IMR-90 (cell line): ENCODE measurements at regions not wholly inside any gene's neighbourhood (a gene's known extent, or its start where the extent isn't known, plus 50 kb on each side); places are given as distances from the start of the nearest gene placed in this dataset.

Experiments
- ATAC-seq: fragments of 200-7000 bp; cut with Tn5 transposase; 2 replicates; pipeline ENCODE4 v1.9.1; 2020; ENCODE audit warnings: low read depth, mild to moderate bottlenecking, moderate library complexity
- BruUV-seq: library from RNA; stranded (reverse); fragments of 400-500 nt; replicated peaks from 2 replicates; lab custom pipeline; 2021; lab: Mats Ljungman, UMichigan
- CTCF ChIA-PET: fragments of 300-600 bp; formaldehyde crosslinking; extraction: SDS; loops from one replicate; lab custom pipeline; 2021; ENCODE audit warnings: antibody characterized with exemption; lab: Yijun Ruan, JAX
- POLR2A ChIA-PET: fragments of 300-600 bp; sonication (Branson Sonifier 250); formaldehyde crosslinking; loops from one replicate; lab custom pipeline; 2022; ENCODE audit warnings: antibody characterized with exemption; ENCODE audit not compliant: unreplicated experiment; lab: Charles Lee
- DNase-seq: peaks from one replicate; pipeline ENCODE4 v3.0.0; 2013
- H2AFZ ChIP-seq: replicated peaks from 2 replicates; pipeline ENCODE3; 2013; ENCODE audit warnings: low read length, mild to moderate bottlenecking; ENCODE audit not compliant: poor library complexity
- H2AK5ac ChIP-seq: 2 replicates; pipeline ENCODE4 v1.6.1; 2013; ENCODE audit warnings: low read depth, low read length, inconsistent platforms
- H2AK9ac ChIP-seq: replicated peaks from 2 replicates; pipeline ENCODE3; 2013; ENCODE audit warnings: mild to moderate bottlenecking, low read depth, low read length, moderate library complexity; ENCODE audit not compliant: poor library complexity
- H2BK120ac ChIP-seq: 2 replicates; pipeline ENCODE4 v1.6.1; 2013; ENCODE audit warnings: low read depth, low read length, inconsistent platforms
- H2BK15ac ChIP-seq: 3 replicates; pipeline ENCODE4 v1.6.1; 2013; ENCODE audit warnings: low read depth, low read length, inconsistent platforms
- H2BK20ac ChIP-seq: 2 replicates; pipeline ENCODE4 v1.6.1; 2013; ENCODE audit warnings: low read depth, mild to moderate bottlenecking, inconsistent platforms, low read length, moderate library complexity
- H2BK5ac ChIP-seq: 2 replicates; pipeline ENCODE4 v1.6.1; 2013; ENCODE audit warnings: mild to moderate bottlenecking, low read depth, low read length, inconsistent platforms; ENCODE audit not compliant: poor library complexity, severe bottlenecking
- H3K14ac ChIP-seq: replicated peaks from 2 replicates; pipeline ENCODE4 v1.6.1; 2013; ENCODE audit warnings: low read depth, low read length, inconsistent platforms
- H3K18ac ChIP-seq: 2 replicates; pipeline ENCODE4 v1.6.1; 2013; ENCODE audit warnings: low read depth, low read length, control low read depth
- H3K23ac ChIP-seq: 2 replicates; pipeline ENCODE4 v1.6.1; 2013; ENCODE audit warnings: low read depth, low read length, inconsistent platforms
- H3K27ac ChIP-seq: 2 replicates; pipeline ENCODE4 v1.5.1; 2013; ENCODE audit warnings: mild to moderate bottlenecking, control low read depth, low read length; ENCODE audit not compliant: insufficient read depth
- H3K27me3 ChIP-seq: 2 replicates; pipeline ENCODE4 v1.6.1; 2013; ENCODE audit warnings: low read length; ENCODE audit not compliant: control insufficient read depth, insufficient read depth
- H3K36me3 ChIP-seq: 2 replicates; pipeline ENCODE4 v1.6.1; 2013; ENCODE audit warnings: low read length, mixed read lengths; ENCODE audit not compliant: control insufficient read depth, insufficient read depth
- H3K4ac ChIP-seq: 2 replicates; pipeline ENCODE4 v1.6.1; 2013; ENCODE audit warnings: low read depth, low read length, inconsistent platforms
- H3K4me1 ChIP-seq: 2 replicates; pipeline ENCODE4 v1.6.1; 2013; ENCODE audit warnings: low read length, mixed read lengths; ENCODE audit not compliant: control insufficient read depth, insufficient read depth
- H3K4me2 ChIP-seq: 2 replicates; pipeline ENCODE4 v1.6.1; 2013; ENCODE audit warnings: low read depth, mild to moderate bottlenecking, control low read depth, low read length, moderate library complexity
- H3K4me3 ChIP-seq: 2 replicates; pipeline ENCODE4 v1.5.1; 2013; ENCODE audit warnings: low read depth, mild to moderate bottlenecking, control low read depth, low read length, moderate library complexity; ENCODE audit not compliant: insufficient read depth
- H3K56ac ChIP-seq: 2 replicates; pipeline ENCODE4 v1.6.1; 2013; ENCODE audit warnings: low read length, inconsistent platforms; ENCODE audit not compliant: insufficient read depth; ENCODE audit errors: extremely low read depth
- H3K79me1 ChIP-seq, 2 experiments: 2 replicates each; pipeline ENCODE4 v1.6.1; 2013; ENCODE audit warnings: low read length in 2 of 2, inconsistent platforms in 1 of 2, low read depth in 1 of 2
- H3K9ac ChIP-seq: 2 replicates; pipeline ENCODE4 v1.6.1; 2013; ENCODE audit warnings: low read depth, low read length, control low read depth
- H3K9me1 ChIP-seq: 2 replicates; pipeline ENCODE4 v1.6.1; 2013; ENCODE audit warnings: low read length, inconsistent platforms; ENCODE audit not compliant: insufficient read depth
- H3K9me3 ChIP-seq: 2 replicates; pipeline ENCODE4 v1.6.1; 2013; ENCODE audit warnings: low read length; ENCODE audit not compliant: control insufficient read depth, insufficient read depth
- H4K20me1 ChIP-seq: 2 replicates; pipeline ENCODE4 v1.6.1; 2013; ENCODE audit warnings: low read length, inconsistent platforms; ENCODE audit not compliant: insufficient read depth
- H4K5ac ChIP-seq: 2 replicates; pipeline ENCODE4 v1.6.1; 2013; ENCODE audit warnings: mild to moderate bottlenecking, low read depth, low read length, control low read depth
- H4K8ac ChIP-seq, 2 experiments: 2 replicates each; pipeline ENCODE4 v1.6.1; 2013; ENCODE audit warnings: low read depth in 2 of 2, low read length in 2 of 2, control low read depth in 1 of 2, inconsistent platforms in 1 of 2
- H4K91ac ChIP-seq: 2 replicates; pipeline ENCODE4 v1.6.1; 2013; ENCODE audit warnings: low read depth, low read length, inconsistent platforms; ENCODE audit not compliant: insufficient read depth
- BHLHE40 ChIP-seq: fragments of 150-350 bp; IDR thresholded peaks from 2 replicates; pipeline ENCODE4 v1.6.1; 2016; ENCODE audit warnings: mild to moderate bottlenecking, low read depth, low read length
- RFX5 ChIP-seq: IDR thresholded peaks from 2 replicates; pipeline ENCODE4 v1.8.0; 2012; ENCODE audit warnings: low read depth, mild to moderate bottlenecking, low read length, moderate library complexity
- WGBS, 2 experiments: methylation state at CpG; one replicate each; pipeline versions ENCODE4 v1.1.5 to v1.1.7; 2013; ENCODE audit warnings: missing lambda C conversion rate in 2 of 2; ENCODE audit not compliant: insufficient read length in 1 of 2; ENCODE audit errors: extremely low coverage in 2 of 2; 5-methylcytosine and 5-hydroxymethylcytosine counted together
- dilution Hi-C: fragments of 300-500 bp; cut with HindIII; formaldehyde crosslinking; loops from one replicate; pipeline ENCODE4 v1.14.3; 2018; ENCODE audit warnings: low sequenced_read_pairs; ENCODE audit not compliant: unreplicated experiment
- in situ Hi-C: fragments of 300-500 bp; cut with MboI; formaldehyde crosslinking; loops from 3 replicates; pipeline ENCODE4 v1.14.3; 2019; ENCODE audit warnings: low sequenced_read_pairs, inconsistent platforms, mixed read lengths
- intact Hi-C: fragments of 100-400 bp; cut with micrococcal nuclease; formaldehyde crosslinking; loops from 2 replicates; pipeline ENCODE4 v1.10.0; 2022
- TF ChIP-seq, protein P1 (sequence below): fragments of 150-350 bp; IDR thresholded peaks from 2 replicates; pipeline ENCODE4 v1.6.1; 2016; ENCODE audit warnings: low read depth, mild to moderate bottlenecking, low read length, moderate library complexity, borderline replicate concordance
- TF ChIP-seq, protein P2 (sequence below): conservative IDR thresholded peaks from 2 replicates; pipeline ENCODE4 v1.5.1; 2012; ENCODE audit warnings: mild to moderate bottlenecking, low read depth, low read length, improper control_type of control experiment

DNA sequence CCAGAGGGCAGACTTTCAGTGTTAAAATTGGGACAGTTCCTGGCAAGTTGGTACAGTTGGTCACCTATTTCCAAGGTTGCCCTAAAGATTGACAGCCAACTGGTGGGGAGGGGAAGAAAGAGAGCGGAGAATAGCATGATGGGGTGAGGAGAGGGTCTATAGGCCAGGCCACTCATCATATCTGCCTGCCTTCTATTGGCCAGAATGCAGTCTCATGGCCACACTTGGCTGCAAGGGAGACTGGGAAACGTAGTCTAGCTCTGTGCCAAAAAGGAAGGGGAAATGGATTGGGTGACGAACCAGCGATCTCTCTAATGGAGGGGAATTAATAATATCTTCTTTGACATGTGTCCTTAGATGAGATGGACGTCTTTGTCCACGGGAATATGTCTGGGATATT lies 197.4 kb upstream of the ATP6AP2 start:
- Histone ChIP-seq H3K9me1 (no peaks in the 10 kb centered on the region), H3K4me1 (no peaks in the 10 kb centered on the region), H3K56ac (no peak overlapping the region), H2AK5ac (no peak overlapping the region), H2BK5ac (no peak overlapping the region), H3K23ac (no peak overlapping the region), H4K91ac (no peak overlapping the region), H3K4me3 (no peak overlapping the region), H3K36me3 (no peaks in the 10 kb centered on the region), H2AFZ (no peak overlapping the region), H3K79me1 (no peaks in the 10 kb centered on the region), H3K14ac (no peak overlapping the region), H2BK20ac (no peak overlapping the region), H3K4me2 (no peak overlapping the region), H2BK15ac (no peak overlapping the region), H4K5ac (no peak overlapping the region), H2AK9ac (no peak overlapping the region), H3K9me3 (no peaks in the 10 kb centered on the region; the same call in 1 of the 2 replicates), H4K20me1 (no peaks in the 10 kb centered on the region), H4K8ac (no peak overlapping the region), H3K27ac (no peak overlapping the region), H3K18ac (no peak overlapping the region), H3K9ac (no peak overlapping the region), H2BK120ac (no peak overlapping the region), H3K27me3 (peaks cover 18% of the 10 kb centered on the region), H3K4ac (no peak overlapping the region)
- TF ChIP-seq, protein P1, sequence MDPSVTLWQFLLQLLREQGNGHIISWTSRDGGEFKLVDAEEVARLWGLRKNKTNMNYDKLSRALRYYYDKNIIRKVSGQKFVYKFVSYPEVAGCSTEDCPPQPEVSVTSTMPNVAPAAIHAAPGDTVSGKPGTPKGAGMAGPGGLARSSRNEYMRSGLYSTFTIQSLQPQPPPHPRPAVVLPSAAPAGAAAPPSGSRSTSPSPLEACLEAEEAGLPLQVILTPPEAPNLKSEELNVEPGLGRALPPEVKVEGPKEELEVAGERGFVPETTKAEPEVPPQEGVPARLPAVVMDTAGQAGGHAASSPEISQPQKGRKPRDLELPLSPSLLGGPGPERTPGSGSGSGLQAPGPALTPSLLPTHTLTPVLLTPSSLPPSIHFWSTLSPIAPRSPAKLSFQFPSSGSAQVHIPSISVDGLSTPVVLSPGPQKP: no peak
- TF ChIP-seq BHLHE40: no peak
- TF ChIP-seq, protein P2, sequence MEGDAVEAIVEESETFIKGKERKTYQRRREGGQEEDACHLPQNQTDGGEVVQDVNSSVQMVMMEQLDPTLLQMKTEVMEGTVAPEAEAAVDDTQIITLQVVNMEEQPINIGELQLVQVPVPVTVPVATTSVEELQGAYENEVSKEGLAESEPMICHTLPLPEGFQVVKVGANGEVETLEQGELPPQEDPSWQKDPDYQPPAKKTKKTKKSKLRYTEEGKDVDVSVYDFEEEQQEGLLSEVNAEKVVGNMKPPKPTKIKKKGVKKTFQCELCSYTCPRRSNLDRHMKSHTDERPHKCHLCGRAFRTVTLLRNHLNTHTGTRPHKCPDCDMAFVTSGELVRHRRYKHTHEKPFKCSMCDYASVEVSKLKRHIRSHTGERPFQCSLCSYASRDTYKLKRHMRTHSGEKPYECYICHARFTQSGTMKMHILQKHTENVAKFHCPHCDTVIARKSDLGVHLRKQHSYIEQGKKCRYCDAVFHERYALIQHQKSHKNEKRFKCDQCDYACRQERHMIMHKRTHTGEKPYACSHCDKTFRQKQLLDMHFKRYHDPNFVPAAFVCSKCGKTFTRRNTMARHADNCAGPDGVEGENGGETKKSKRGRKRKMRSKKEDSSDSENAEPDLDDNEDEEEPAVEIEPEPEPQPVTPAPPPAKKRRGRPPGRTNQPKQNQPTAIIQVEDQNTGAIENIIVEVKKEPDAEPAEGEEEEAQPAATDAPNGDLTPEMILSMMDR: no peak
- TF ChIP-seq RFX5: no peak
- no TSS peak for BruUV-seq
- 17% methylated on average over 3 of the region's 6 CpGs; no CpG with 5 or more reads in 1 of the 2 experiments for WGBS, 2 experiments
- ChIA-PET POLR2A (no interaction called here), CTCF (no interaction called here)
- in situ Hi-C loops (no loop called here), intact Hi-C loops (no loop called here), dilution Hi-C loops (no loop called here)
- DNase-seq (no peak), ATAC-seq (no peak)
